HG03521 (cell line): ENCODE measurements at regions not wholly inside any gene's neighbourhood (a gene's known extent, or its start where the extent isn't known, plus 50 kb on each side); places are given as distances from the start of the nearest gene placed in this dataset.

Experiments
- ATAC-seq: cut with Tn5 transposase; IDR thresholded peaks from one replicate; pipeline ENCODE4 v1.9.1; 2021; ENCODE audit warnings: mild to moderate bottlenecking, moderate library complexity; ENCODE audit not compliant: unreplicated experiment

DNA sequence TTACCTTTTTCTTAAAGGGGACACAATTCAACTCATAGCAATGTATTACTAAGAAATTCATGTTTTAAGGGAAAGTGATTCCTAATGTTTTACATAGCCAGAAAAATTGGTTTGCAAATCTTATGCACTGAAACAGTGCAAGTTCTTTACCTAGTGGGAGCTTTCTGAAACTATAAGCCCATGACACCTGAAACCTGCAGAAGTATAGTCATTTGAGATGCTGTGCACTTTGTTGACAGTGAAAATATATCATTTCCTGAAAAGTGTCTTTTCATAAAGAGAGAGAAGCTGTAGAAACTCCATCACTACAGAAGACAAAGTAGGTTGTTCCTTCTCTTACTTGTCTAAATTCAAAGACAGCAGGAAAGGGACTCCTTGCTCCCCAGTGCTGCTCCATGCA is 517.1 kb downstream of the LMO7 start:
- ATAC-seq: no peak

DNA sequence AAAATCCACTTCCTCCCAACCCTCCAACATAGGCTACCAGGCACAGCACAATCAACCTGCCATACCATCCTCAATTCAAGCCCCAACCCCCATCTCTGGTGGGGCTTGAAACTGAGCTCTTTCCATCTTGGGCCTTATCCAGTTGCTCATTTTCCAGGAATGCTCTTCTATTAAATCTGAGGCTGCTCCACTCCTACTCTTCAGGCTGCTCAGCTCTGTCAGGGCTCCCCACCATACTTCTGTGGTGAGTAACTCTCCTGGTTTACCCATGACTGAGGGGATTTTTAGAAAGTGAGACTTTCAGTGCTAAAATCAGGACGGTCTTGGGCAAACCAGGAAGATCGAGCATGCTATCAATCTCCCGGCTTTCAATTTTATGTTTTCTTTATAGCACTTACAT is 512.8 kb downstream of the LMO7 start:
- no peak for ATAC-seq

DNA sequence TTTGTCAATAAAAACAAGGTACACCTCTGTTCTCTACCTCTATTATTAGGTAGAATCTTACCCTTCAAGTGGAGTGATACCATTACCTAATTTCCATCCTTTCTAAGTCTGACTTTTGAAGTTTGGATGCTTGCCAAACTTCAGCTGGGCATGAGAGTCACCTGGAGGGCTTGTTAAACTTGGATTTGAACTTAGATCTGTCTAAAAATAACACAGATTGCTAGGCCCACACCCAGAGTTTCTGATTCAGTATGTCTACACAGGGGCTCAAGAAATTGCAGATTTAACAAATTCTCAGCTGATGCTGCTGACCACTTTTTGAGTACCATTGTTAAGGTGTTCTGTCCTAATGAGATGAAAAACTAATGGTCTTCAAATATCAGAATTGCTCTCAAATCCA is 512.2 kb downstream of the LMO7 start:
- ATAC-seq: no peak

DNA sequence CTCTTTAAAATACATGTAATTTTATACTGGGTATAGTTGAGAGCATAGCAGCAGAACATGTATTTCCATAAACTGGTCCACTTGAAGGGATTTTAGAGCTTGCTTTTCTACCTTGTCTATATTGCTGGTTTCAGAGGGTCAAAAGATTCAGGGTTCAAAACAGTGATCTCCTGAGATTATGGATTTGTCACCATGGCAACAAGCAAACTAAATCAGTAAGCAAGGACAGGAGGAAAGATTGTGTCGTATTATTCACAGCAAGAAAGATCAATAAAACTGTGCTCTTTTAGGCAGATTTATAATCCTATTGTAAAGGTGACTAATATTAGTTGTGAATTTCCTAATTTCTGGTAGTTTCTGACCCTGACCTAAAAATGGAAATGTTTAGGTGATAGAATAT is 496.4 kb downstream of the LMO7 start:
- ATAC-seq: no peak

DNA sequence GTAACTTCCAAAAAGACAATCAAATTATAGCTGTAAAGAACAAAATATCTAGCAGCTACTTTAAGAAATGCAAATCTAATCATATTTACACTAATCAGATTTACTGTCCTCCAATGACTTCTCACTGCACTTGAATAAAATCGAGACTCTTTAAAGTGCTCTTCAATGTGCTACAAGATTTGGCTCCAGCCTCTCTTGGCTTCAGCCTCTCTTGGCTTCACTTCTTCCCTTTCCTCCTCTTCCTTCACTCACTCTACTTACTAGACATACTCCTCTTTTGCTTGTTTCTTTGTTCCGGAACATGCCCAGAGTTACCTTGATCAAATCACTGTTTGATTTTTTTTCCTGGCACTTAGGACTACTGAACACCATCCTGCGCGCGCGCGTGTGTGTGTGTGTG is 495.4 kb downstream of the LMO7 start:
- no peak for ATAC-seq

DNA sequence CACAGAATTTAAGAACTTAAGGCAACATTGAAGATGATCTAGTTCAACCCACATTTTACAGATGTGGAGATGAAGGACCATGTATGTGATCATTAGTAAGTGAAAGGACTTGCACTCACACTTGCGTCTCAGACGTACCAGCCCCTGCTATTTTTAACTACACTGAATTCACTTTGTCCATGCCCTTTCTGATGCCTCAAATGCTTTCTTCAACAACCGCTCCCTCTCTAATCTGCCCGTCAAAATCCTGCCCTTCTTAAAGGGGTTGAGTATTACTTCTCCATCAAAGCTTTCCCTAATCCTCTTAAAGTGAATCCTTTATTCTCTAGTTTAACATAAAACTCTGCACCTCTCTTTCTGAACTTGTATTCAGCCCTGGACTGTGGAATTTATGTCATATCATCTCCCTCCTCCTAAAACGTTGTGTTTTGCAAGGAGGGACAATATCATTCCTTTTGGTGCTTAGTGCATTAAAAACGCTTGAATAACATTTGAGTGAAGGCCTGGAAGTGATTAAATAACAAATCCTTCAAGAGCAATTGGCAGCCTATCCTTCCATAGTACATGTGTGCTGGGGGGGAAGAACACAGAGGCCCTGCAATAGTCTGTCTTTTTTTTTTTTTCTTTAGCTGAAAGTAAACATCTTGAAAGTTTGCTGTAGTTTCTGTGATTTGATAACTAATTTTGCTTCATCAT is 493.3 kb downstream of the LMO7 start:
- ATAC-seq: no peak

DNA sequence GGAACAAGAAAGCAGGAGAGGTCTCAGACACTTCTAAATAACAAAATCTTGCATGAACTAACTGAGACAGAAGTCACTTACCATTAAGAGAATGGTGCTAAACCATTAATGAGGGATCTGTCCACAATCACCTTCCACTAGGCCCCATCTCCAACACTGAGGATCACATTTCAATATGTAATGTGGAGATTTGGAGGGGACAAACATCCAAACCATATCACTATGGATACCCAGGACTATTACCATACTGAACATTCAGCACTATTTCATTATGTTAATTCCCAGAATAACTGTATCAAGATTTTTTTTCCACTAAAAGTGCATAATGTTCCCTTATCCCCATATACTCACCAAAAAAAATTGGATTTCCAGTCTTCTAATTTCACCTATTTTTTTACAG is 491.8 kb downstream of the LMO7 start:
- no peak for ATAC-seq

DNA sequence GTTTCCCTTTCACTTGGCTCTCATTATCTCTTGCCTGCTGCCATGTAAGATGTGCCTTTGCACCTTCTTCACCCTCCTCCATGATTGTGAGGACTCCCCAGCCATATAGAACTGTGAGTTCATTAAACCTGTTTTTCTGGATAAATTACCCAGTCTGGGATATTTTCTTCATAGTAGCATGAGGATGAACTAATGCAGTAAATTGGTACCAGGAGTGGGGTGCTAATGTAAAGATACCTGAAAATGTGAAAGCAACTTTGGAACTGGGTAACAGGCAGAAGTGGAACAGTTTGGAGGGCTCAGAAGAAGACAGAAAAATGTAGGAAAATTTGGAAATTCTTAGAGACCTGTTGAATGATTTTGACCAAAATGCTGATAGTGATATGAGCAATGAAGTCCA is 487.4 kb downstream of the LMO7 start:
- no peak for ATAC-seq

DNA sequence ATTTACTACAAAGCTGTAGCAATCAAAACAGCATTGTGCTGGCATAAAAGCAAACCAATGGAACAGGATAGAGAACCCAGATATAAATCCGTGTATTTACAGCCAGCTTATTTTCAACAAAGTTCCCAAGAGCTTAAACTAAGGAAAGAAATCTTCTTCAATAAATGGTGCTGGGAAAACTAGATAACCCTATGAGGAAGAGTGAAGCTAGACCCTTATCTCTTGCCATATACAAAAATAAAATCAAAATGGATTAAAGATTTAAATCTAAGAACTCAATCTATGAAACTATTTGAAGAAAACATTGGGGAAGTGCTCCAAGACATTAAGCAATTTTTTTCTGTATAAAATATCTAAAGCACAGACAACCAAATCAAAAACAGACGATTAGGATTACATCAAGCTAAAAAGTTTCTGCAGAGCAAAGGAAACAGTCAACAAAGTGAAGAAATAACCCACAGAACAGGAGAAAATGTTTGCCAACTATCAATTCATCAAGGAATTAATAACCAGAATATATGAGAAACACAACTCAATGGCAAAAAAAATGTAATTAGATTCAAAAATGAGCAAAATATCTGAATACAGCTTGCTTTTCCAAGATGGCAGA is 480.7 kb downstream of the LMO7 start:
- no peak for ATAC-seq

DNA sequence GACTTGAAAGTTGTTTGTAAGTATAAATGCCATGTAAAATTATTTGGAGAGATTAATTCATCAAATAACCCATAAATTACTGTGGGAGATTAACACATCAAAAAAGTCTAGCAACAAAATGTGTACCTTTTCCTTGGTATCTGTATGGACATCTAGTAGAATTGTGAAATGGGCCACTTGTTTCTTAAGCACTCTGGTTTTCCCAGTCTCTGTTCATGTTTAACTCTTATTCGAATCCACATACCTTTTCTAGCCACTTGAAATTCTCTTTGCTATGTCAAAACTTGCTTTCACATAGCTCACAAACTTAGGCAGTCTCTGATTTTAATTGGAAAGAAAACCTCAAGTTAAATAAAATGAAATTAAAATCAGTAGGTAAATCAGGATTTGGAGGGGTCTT is 470.6 kb downstream of the LMO7 start:
- ATAC-seq: no peak

DNA sequence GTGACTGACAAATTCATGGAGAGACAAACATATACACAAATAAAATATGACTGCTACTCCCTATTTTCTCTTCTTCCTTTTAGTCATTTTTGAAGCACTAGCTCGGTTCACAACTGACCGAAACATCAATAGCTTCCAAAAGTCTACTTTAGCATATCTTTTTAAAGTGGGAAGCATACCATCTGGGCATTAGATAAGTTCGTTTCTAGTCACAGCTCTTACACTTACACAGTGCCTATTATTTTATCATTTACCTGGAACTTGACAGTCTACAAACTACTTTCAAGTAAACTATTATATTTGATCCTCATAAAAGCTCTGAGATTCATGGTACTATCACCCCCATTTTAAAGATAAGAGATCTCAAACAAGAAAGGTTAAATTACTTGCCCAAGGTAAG is 458.5 kb downstream of the LMO7 start:
- ATAC-seq: no peak

DNA sequence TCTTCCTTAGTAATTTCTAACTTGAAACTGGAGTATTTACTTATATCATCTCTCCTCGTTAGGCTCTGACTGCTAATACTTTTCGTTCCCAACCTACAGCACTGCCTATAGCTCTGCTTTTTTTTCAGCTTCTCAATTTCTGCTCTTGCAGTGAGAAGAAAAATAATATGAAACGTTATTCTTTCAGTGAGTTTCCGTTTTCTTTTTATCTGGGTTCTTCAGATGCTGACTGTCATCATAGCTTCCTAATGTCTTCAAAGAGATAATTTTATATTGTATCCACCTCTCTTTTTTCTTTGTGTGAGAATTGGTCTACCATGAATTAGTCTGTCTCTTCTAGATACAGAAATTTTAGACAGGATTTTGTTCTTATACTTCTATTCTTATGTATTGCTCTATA is 454.9 kb downstream of the LMO7 start:
- ATAC-seq: no peak

DNA sequence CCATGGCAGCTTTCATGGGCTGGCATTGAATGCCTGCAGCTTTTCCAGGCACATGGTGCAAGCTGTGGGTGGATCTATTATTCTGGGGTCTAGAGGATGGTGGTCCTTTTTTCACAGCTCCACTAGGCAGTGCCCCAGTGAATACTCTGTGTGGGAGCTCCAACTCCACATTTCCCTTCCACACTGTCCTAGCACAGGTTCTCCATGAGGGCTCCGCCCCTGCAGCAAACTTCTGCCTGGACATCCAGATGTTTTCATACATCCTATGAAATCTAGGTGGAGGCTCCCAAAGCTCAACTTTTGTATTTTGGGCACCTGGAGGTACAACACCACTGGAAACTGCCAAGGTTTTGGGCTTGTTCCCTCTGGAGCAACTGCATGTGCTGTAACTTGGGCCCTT is 450.6 kb downstream of the LMO7 start:
- no peak for ATAC-seq

DNA sequence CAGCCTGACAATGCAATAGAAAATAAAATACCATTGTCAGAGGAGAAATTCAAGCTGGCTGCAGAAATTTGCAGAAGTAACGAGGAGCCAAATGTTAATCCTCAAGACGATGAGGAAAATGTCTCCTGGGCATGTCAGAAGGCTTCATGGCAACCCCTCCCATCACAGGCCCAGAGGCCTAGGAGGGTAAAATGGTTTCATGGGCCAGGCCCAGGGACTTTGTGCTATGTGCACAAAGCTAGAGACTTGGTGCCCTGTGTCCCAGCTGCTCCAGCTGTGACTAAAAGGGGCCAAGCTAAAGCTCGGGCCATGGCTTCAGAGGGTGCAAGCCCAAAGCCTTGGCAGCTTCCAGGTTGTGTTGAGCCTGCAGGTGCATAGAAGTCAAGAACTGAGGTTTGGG is 431.7 kb downstream of the LMO7 start:
- ATAC-seq: no peak

DNA sequence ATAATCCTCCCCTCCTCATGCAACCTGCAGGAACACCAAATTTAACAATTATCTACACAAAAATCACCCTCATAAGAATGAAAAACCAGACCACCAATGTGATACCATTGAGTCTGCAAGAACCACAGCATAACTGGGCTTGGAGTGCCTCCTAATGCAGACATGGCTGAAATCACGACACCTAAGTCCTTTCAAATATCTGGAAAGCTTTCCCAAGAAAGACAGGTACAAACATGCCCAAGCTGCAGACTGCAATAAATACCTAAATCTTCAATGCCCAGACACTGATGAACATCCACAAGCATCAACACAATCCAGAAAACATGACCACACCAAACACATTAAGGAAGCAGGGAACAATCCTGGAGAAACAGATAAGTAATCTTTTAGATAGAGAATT is 417.1 kb downstream of the LMO7 start:
- no peak for ATAC-seq

DNA sequence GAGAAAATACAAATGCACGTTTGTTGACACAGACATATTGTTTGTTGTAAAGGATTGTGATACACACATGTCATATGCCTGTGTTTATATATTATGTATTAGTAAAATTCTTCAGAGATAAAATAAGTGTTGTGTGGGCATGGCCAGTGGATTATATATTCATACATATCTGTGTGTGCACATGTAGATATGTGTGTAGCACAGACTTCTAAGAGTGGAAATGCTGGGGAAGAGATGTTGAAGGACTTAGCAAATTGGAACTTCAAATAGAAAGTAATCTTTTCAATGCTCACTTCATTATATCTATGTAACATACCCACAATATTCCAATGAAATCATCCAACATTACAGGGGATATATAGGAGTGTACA is 413.2 kb downstream of the LMO7 start:
- ATAC-seq: no peak

DNA sequence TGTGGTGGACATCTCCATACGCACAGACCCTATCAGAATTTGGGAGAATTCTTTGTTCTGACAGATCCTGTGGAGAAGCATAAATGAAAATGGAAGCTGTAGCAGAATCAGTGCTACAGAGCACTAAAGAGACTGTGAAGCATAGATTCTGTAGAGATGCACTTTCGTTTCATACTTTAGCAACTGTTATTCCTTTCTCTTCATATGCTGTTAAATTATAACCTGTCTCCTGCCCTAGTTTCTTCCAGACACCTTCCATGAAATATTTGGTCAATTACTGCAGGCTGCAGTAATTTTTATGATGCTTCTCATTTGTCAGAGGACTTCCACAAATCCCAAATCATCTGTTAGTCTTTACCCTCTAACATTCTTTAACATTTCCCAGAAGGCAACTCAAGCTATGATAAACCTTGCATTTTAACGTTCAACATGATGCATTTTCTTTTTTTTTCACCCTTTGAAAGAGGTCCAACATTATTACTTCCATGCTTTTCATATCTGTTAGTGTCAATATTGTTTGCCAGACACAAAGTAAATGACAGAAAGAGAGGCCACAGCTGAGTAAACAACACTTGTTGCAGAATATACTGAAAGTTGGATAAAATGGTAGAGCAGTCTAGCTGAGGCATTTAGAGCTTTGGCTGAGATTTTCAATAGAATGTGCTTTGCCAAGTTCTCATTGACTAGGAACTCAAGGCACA is 412.7 kb downstream of the LMO7 start:
- ATAC-seq: no peak

DNA sequence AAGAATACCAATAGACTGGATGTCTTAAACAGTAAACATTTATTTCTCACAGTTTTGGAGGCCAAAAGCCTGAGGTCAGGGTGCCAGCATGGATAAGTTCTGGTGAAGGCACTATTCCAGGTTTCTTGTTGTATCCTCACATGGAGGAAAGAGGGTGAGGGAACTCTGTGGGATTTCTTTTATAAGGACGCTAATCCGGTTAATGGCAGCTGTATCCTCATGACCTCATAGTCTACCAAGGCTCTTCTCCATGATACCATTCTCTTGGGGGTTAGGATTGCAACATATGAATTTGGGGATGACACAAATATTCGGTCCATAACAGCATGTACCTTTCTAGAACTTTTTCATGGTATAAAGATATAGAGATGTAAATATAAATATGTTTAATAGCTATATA is 412.0 kb downstream of the LMO7 start:
- ATAC-seq: no peak

DNA sequence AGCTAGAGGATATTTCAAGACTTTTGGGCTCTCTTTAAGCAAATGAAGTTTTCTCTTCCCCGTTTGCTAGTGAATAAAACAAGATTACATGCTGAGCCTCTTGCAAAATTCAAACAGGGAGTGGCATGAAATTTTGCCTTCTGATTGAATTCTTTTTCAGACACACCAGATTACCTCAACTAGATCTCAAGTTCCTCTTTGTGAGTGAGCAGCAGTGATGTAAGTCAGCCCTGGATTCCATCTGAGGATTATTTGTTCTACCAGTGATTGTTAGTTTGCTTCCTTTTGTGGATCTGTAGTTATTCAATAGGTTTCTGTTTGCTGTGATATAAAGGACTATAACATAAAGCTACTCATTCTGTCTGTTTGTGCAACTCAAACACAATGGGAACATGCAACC is 407.7 kb downstream of the LMO7 start:
- no peak for ATAC-seq

DNA sequence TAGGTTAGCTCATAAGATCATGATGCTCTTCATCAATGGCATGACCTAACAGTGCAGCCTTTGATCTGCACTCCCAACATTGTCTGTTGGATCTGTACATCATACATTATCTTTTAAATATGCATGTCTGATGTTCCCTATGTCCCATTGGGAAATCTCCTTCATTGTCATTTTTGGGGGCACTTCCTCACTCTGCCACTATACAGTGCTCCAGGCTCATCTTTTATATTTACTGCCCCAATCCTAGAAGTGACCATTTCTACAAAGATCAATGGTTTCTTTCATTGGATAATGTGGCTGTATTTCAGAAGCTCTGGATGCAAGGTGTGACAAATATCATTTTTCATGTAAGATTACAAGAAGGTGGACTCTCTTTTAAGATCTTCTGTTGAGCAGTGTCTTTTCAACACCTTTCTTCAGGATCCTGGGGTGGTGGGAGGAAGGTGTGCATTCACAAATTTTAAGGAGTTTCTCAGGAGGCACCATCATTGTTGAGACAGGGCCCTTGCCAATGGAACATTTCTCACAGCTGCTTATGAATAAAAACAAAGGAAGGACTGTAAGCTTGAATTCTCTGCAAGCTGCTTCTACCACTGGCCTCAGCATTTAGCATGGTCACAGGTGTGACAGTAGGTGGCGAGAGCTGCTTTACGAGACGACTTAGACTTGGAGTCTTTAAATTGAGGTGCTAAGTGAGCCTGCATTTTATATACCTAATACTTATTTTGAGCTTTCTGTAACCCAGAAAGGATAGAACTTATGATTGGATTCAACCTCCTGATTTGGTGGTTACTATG is 403.0 kb downstream of the LMO7 start:
- ATAC-seq: no peak

DNA sequence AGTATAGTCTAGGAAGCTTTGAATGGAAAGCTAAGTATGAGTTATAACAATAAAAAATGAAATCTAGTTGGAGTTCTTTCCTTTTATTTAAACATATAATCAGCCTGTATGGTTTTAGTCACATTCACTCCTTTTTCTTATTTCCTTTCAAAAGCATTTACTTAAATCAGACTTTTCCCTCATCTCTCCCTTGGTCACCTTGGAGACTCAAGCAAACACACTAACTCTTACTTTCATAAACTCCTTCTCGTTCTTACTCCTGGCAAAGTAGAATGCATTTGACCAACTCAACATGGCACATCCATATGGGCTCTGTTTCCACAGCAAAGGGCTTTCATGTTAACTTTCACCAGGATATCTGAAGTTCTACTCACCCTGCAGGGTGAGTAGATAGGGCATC is 400.0 kb downstream of the LMO7 start:
- ATAC-seq: no peak

DNA sequence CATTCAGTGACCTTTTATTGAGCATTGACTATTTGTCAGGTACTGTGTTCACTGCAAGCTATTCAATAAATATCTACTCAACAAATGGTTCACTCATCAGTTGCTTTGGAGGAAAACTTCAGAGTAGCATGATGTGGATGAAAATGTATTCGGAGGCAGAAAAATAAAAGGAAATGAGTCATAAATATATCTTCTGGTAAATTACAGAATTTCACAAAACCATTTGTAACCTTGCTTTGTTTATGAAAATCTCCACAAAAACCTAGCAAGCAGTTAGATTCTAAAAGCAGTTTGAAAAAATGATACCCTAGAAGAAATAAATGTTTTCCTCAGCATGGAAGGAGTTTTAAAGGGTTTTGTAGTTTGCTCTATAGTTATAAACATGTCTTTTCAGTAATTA is 399.6 kb downstream of the LMO7 start:
- ATAC-seq: no peak
